Aorta (tissue), 5 donors: ENCODE measurements at regions not wholly inside any gene's neighbourhood (a gene's known extent, or its start where the extent isn't known, plus 50 kb on each side); places are given as distances from the start of the nearest gene placed in this dataset.

ENCODE experiments used
- ATAC-seq: fragments of 200-7000 bp; cut with Tn5 transposase; one replicate; pipeline ENCODE4 v1.9.1; 2022; ENCODE audit warnings: moderate library complexity; ENCODE audit not compliant: low FRiP score
- DNase-seq, 2 donors: peaks; one replicate each; pipeline ENCODE4 v3.0.0-alpha.2; 2020
- H3K27ac ChIP-seq, 2 donors: one replicate each; pipeline ENCODE4 v1.5.1; 2013; ENCODE audit warnings: low read length in 2 of 2, mild to moderate bottlenecking in 2 of 2, moderate library complexity in 2 of 2, control low read depth in 1 of 2, inconsistent platforms in 1 of 2, low read depth in 1 of 2
- H3K27me3 ChIP-seq, 2 donors: one replicate each; pipeline ENCODE4 v1.6.1; 2013; ENCODE audit warnings: control low read depth in 1 of 2, low read length in 1 of 2, mild to moderate bottlenecking in 1 of 2, moderate library complexity in 1 of 2; ENCODE audit not compliant: insufficient read depth in 2 of 2, control insufficient read depth in 1 of 2
- H3K36me3 ChIP-seq, 2 donors: one replicate each; pipeline ENCODE4 v1.6.1; 2013; ENCODE audit warnings: control low read depth in 1 of 2, low read length in 1 of 2, mild to moderate bottlenecking in 1 of 2; ENCODE audit not compliant: insufficient read depth in 2 of 2, control insufficient read depth in 1 of 2
- H3K4me1 ChIP-seq, 2 donors: one replicate each; pipeline ENCODE4 v1.6.1; 2013; ENCODE audit warnings: low read length in 2 of 2, control low read depth in 1 of 2, mild to moderate bottlenecking in 1 of 2, moderate library complexity in 1 of 2; ENCODE audit not compliant: insufficient read depth in 2 of 2, control insufficient read depth in 1 of 2
- H3K4me3 ChIP-seq, 2 donors: one replicate each; pipeline ENCODE4 v1.5.1; 2013; ENCODE audit warnings: low read length in 2 of 2, control low read depth in 1 of 2, mild to moderate bottlenecking in 1 of 2
- H3K9me3 ChIP-seq: one replicate; pipeline ENCODE4 v1.6.1; 2013; ENCODE audit warnings: mild to moderate bottlenecking, low read length; ENCODE audit not compliant: control insufficient read depth
- WGBS, 2 donors: extraction: QIAGEN DNeasy Blood & Tissue Kit; methylation state at CpG; one replicate each; pipeline ENCODE4 v1.1.7; 2013; 5-methylcytosine and 5-hydroxymethylcytosine counted together
- intact Hi-C, 2 donors: fragments of 100-400 bp; cut with DNase I; formaldehyde crosslinking; loops; one replicate each; pipeline versions ENCODE4 v1.14.2 to v1.15.0; 2022
- donor health status: healthy with polysubstance abuse.
- donor health status: Bipolar disorder and iron deficiency.
- donor health status: DM: no; HTN: no; CAD: no.
- donor health status: DM: no; HTN: no; CAD: no.
- donor health status: DM: yes; HTN: yes; CAD: no.

- no peak for ATAC-seq
Measured at GRCh38 chr22:49238181-49239141, 589.2 kb downstream of the BRD1 start.

GRCh38 chr22:49237703-49238102 is 590.0 kb downstream of the BRD1 start:
- no peak for DNase-seq
- Histone ChIP-seq H3K27ac (no peak overlapping the region), H3K4me3 (no peak overlapping the region), H3K4me1 (no peaks in the 10 kb centered on the region), H3K27me3 (no peaks in the 10 kb centered on the region), H3K36me3 (no peaks in the 10 kb centered on the region), H3K9me3 (no peaks in the 10 kb centered on the region)
- ATAC-seq = no peak
- intact Hi-C loops = no loop called here
- WGBS, 2 donors = 44 to 48% methylated on average over 7 of the region's 7 CpGs

More at GRCh38 chr22:49238181-49239141, 589.2 kb downstream of the BRD1 start:
- Histone ChIP-seq H3K4me3 (no peak overlapping the region), H3K27ac (no peak overlapping the region), H3K27me3 (no peaks in the 10 kb centered on the region), H3K36me3 (no peaks in the 10 kb centered on the region), H3K9me3 (no peaks in the 10 kb centered on the region), H3K4me1 (no peaks in the 10 kb centered on the region)
- intact Hi-C loops = no loop called here
- WGBS, 2 donors = 73 to 77% methylated on average over 25 of the region's 25 CpGs
- DNase-seq = peak in 1 of 2 donors; percentile 53

GRCh38 chr22:49237279-49237678 is 590.4 kb downstream of the BRD1 start:
- Histone ChIP-seq H3K27ac (no peak overlapping the region), H3K36me3 (no peaks in the 10 kb centered on the region), H3K9me3 (no peaks in the 10 kb centered on the region), H3K4me3 (no peak overlapping the region), H3K4me1 (no peaks in the 10 kb centered on the region), H3K27me3 (no peaks in the 10 kb centered on the region)
- no peak for ATAC-seq
- intact Hi-C loops = no loop called here
- no peak for DNase-seq
- WGBS, 2 donors = 64 to 87% methylated on average over 3 of the region's 3 CpGs

GRCh38 chr22:49236541-49237075 is 591.1 kb downstream of the BRD1 start:
- H3K9me3 ChIP-seq = no peaks in the 10 kb centered on the region
- H3K27ac ChIP-seq = no peak overlapping the region
- no peaks in the 10 kb centered on the region for H3K4me1 ChIP-seq
- H3K36me3 ChIP-seq = no peaks in the 10 kb centered on the region
- DNase-seq (no peak), ATAC-seq (no peak)
- 90% methylated on average over 11 of the region's 11 CpGs for WGBS, 2 donors
- intact Hi-C loops = no loop called here
- H3K27me3 ChIP-seq = no peaks in the 10 kb centered on the region
- H3K4me3 ChIP-seq = no peak overlapping the region

GRCh38 chr22:49235463-49236300 is 592.0 kb downstream of the BRD1 start:
- Histone ChIP-seq H3K9me3 (no peaks in the 10 kb centered on the region), H3K4me3 (no peak overlapping the region), H3K27me3 (no peaks in the 10 kb centered on the region), H3K36me3 (no peaks in the 10 kb centered on the region), H3K27ac (no peak overlapping the region), H3K4me1 (no peaks in the 10 kb centered on the region)
- DNase-seq (no peak), ATAC-seq (no peak)
- intact Hi-C loops = no loop called here
- WGBS, 2 donors = 65 to 68% methylated on average over 13 of the region's 13 CpGs

- H3K27me3 ChIP-seq = no peaks in the 10 kb centered on the region
- no peak for DNase-seq
- no peak for ATAC-seq
- intact Hi-C loops = no loop called here
- H3K4me1 ChIP-seq = no peaks in the 10 kb centered on the region
- no peak overlapping the region for H3K4me3 ChIP-seq
- no peaks in the 10 kb centered on the region for H3K9me3 ChIP-seq
- H3K36me3 ChIP-seq = no peaks in the 10 kb centered on the region
- no peak overlapping the region for H3K27ac ChIP-seq
- WGBS, 2 donors = 76 to 85% methylated on average over 3 of the region's 3 CpGs
Measured at GRCh38 chr22:49234459-49234858, 593.2 kb downstream of the BRD1 start.

- WGBS, 2 donors = 70 to 73% methylated on average over 16 of the region's 16 CpGs
- DNase-seq = no peak
- intact Hi-C loops = no loop called here
- no peak for ATAC-seq
- Histone ChIP-seq H3K9me3 (no peaks in the 10 kb centered on the region), H3K4me3 (no peak overlapping the region), H3K36me3 (no peaks in the 10 kb centered on the region), H3K27me3 (no peaks in the 10 kb centered on the region), H3K4me1 (no peaks in the 10 kb centered on the region), H3K27ac (no peak overlapping the region)
Measured at GRCh38 chr22:49233507-49234100, 594.1 kb downstream of the BRD1 start.

- Histone ChIP-seq H3K4me1 (no peaks in the 10 kb centered on the region), H3K4me3 (no peak overlapping the region), H3K36me3 (no peaks in the 10 kb centered on the region), H3K27ac (no peak overlapping the region), H3K27me3 (no peaks in the 10 kb centered on the region), H3K9me3 (no peaks in the 10 kb centered on the region)
- 63 to 64% methylated on average over 23 of the region's 23 CpGs for WGBS, 2 donors
- ATAC-seq (no peak), DNase-seq (peak in 1 of 2 donors; percentile 51)
- intact Hi-C loops = no loop called here
Measured at GRCh38 chr22:49232319-49233067, 595.2 kb downstream of the BRD1 start.
